ENCODE measurements at regions not wholly inside any gene's neighbourhood (a gene's known extent, or its start where the extent isn't known, plus 50 kb on each side); places are given as distances from the start of the nearest gene placed in this dataset.

DNA sequence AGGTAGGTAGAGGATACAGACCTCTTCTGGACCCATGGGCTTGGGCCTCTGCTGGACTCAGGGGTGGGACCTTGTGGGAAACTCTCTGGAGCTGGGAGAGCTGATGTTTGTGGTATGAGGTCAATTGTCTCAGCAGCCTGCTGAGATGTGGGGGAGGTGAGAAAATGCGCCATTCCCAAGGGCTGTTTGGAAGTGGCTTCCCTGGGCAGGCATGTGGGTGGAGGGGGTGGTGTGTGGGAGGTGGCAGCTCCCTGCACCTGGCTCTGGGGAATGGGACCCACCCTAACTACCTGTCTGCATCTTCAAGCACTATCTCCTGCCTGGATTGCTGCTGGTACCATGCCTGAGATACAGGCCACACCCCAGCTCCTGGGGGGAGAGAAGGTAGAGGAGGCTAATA lies 97.4 kb upstream of the THY1 start:
- no peak for DNase-seq

DNA sequence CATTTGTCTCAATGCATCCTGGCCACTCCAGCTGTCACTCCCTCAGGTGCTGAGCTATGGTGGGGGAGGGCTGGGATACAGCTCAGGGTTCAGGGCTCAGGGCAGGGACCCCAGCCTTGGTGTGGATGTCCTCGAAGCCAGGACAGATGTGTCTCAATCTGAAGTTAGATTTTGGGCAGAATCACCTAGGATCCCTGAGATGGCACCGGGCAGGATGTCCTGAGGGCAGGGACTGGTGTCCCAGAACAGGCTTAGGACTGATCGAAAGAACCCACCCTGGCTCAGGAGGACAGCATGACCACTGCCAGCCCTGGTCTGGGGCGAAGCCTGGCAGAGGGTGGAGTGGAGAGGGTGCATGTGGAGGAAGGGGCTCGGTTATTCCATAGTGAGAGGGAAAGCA lies 96.8 kb upstream of the THY1 start:
- no peak for DNase-seq

DNA sequence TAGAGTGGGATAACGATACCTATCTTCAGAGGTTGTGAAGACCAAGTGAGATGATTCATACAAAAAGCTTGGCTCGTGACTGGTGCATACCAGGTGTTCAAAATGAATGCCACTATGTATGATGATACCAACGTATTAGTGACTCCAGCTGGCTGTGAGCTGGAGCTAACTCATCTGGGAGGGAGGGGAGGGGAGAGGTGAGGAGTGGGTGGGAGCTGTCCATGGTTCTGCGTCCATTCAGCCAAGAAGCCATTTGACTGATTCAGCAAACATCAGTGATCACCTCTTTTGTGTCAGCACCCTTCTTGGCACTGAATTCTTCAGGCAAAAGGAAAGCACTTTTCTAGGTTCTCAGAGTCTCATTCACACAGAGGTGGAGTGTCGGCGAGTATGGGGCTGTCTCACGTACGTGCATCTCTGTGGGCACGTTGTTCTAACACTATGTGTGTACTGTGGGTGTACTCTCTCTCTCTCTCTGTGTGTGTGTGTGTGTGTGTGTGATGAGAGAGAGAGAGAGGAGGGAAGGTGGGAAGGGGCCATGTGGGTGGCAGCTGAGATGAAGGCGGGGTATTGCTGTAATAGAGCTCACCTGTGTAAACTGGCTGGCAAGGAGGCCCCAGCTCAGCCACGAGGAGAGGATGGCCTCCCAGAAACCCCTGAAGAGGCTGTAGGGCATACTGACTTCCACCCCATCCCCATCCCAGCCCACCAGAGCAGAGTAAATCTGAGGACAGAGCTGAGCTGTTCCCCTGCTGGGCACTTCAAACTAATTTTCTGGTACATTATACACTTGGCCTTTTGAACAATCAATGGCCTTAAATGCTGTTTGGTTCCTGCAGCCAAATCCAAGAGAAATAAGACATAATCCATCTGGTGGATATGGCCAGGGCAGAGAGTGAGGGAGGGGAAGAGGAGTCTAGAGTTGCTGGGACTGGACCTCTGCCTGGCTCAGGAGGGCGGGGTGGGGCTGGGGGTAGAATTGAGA lies 96.1 kb upstream of the THY1 start:
- DNase-seq, result no peak

DNA sequence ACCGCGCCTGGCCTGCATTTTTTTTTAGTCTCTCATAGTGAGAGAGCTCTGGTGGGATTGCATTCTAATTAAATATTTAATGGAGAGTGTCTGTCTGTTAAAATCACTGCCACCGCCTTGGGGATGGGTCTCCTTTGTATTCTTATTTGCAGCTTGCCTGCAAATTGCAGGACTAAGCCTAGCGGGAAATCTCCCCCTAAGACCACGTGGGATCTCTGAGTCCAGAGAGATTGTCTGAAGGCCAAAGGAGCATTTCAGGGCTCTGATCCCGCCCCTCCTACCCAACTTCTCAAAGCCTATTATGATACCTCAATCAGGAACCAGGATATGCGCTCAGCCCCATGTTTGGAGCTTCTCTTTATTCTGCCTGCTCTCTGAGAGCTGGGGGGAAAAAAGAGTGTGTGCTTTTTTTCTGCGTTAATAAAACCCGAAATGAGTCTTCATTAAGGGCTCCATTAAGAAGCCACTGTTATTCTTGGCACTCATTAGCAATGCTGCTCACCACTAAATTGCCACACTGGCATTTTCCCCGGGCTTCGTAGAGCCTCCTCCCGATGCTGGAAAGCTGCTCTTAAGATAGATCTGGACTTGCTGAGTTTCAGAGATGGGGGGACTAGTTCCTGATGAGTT lies 92.9 kb upstream of the THY1 start:
- DNase-seq, result no peak

DNA sequence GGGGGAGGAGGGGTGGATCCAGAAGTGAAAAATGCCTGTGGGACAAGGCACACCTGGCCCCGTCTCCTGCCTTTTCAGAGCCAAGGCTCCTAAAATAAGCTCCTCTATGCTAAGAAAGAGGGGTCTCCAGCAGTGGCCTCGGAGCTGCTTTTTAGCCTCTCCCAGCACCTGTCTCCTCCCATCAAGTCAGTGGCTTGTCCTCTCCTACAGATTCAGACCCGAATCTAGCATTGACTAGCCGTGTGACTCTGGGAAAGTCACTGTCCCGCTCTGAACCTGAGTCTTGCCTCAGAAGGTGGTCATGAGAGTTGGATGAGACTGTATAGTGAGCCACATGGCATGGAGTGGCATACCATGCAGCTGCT lies 90.8 kb upstream of the THY1 start:
- DNase-seq, result no peak

DNA sequence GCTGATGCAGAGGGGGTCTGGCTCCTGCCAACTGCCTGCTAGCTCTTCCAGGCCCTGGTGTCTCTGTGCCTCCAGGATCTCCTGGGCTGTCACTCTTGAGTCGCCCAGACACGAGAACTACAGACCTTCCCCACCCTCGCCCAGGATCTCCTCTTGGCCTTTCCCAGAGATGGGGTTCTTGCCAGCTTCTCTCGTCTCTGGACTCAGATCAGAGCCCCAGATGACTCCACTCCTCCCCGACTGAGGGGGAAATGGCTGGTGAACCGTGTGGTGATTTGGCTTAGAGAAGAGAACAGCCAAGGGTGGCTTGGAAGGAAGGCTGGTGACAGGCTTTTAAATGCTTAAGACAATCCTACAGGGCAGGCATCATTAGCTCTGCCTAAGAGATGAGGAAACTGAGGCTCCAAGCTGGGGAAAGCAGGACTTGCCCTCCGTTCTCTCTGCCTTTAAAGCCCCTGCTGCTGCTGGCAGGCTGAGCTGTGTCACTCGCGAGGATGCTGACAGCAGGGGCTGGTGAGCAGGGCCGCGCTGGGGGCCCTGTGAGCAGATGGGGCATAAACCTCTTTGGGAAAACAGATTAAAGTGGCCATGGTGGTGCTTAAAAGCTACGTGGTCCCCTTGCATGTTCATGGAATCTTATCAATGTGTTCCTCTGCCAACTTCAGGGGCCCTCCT lies 90.3 kb upstream of the THY1 start:
- no peak for DNase-seq

DNA sequence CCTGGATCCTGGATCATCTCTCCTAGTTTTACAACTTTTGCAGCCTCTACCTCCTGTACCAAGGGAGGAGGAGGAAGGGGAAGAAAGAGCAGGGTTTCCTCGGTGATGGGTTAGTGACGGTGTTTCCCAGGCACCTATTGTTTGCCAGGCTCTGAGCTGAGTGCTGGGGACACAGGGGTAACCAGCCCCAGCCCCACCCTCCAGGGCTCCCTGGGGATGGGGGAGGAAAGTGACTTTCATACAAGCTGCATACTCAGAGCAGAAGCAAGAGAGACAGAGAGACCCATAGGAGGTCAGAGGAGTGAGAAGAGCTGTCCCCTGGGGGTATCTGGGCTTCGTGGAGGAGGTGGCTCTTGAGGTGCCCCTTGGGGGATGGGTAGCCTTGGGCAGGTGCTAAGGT lies 89.4 kb upstream of the THY1 start:
- DNase-seq, result no peak

DNA sequence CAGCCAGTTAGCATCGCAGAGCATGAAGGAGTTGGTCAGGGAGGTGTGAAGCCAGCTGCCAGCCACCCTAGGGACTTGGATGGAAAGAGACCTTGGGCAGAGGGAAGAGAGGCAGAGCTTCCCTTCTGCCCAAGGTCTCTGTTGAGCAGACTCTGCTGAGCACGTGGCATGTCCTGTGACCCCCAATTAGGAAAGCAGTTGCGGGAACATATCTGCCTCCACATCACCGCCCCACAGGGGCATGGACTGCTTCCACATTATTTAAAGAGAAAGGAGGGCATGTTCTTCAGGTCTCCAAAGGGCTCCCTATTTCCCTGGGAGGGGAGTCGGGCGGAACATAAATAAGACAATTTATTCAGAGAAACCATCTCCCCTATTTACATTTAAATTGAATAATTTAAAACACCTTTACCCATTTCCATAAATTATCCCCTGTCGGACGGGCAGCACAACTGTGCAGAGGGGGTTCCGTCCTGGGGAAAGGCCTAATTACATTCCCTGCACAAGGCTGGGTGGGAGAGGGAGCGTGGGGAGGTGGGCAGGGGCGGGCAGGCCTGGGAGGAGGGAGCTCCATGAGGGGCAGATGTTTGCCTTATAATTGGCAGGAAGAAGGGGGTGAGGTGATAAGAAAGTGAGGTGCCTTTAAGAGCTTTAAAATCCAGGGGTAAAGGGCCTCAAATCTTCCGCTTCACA lies 88.8 kb upstream of the THY1 start:
- DNase-seq, result no peak

DNA sequence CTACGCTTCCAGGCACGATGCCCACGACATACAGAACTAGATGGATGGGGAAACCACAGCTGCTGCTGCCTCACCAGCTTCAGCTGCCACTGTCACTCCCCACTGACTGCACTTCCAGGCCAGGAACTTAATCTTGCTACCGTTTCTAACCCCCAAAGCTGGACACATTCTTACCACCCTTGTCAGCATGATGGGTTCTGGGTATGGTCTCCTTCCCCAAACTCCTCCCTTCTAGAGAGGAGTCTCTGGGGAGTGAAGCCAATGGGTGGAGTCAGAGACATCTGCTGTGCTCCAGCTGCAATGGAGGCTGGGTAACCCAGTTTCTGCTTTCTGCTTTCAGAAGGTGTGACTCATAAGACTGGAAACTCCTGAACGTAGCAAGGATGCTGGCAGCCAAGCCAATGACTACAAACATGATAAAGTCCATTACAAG lies 87.0 kb upstream of the THY1 start:
- no peak for DNase-seq

DNA sequence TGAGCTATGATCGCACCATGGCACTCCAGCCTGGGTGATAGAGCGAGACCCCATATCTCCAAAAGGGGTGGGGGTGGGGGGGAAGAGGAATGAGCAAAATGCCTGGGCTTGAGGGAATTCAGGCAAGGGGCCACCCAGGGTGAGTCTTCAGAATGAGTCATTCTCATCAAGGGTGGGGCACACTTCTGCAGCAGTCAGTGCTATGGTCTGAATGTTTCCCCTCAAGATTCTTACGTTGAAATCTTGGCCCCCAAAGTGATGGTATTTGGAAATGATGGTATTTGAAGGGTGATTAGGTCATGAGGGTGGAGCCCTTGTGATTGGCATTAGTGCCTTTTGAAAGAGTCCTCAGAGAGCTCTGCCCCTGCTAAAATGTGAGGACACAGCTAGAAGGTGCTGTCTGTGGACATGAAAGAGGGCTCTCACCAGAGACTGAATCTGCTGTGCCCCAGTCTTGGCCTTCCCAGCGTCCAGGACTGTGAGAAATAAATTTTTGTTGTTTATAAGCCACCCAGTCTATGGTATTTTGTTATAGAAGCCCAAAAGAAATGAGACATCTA lies 86.4 kb upstream of the THY1 start:
- no peak for DNase-seq

DNA sequence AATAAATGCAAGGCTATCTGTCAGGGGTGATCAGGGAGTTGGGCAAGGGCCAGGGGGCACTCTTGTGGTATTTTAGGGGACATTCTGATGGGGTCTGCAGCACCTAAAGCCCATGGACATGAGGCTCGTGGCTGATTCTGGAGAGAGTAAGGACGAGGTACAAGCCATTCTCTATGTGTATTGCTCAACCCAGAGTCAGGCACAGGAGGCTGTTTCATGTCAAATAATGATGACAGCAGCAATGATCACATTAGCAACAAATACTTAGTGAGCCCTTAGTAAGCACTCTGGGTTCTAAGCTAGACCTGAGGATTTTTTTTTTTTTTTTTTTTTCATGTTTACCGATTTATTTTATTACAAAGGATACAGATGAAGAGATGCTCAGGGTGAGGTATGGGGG lies 83.5 kb upstream of the THY1 start:
- DNase-seq, result no peak

DNA sequence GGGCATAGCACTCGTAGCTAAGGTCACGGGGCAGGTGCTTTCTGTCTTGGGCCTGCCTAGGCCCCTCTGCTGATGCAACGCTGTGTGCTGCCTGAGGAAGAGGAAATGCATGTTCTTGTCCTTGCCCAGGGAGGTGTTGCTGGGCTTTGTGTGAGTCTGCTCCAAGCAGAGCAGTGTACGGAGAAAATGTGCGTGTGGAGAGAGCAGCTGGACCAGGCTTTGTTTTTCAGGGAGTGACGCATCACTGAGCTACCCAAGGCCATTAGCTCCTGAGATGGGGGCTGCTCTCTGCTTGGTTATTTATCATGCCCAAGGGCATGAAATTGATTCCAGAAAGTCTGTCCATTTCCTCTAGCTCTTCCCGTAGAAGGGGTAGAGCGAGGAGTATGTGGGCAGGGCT lies 82.9 kb upstream of the THY1 start:
- no peak for DNase-seq

DNA sequence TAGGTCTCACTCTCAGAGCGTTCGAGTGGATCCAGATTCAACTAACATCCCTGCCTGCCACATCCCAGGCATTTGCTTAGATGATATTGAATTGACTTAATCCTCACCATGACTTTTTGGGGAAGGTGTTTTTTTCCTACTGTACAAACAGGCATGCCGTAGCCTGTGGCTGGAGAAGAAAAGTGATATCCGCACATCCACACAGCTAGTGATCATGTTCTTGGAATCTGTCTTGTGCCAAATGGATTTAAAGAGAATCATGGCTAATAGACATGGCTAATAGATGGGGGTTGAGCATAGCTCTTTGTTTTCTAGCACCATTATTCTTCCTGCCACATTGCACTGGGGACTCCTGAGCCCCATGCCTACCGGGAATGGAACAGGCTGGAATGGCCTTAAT lies 82.1 kb upstream of the THY1 start:
- no peak for DNase-seq

DNA sequence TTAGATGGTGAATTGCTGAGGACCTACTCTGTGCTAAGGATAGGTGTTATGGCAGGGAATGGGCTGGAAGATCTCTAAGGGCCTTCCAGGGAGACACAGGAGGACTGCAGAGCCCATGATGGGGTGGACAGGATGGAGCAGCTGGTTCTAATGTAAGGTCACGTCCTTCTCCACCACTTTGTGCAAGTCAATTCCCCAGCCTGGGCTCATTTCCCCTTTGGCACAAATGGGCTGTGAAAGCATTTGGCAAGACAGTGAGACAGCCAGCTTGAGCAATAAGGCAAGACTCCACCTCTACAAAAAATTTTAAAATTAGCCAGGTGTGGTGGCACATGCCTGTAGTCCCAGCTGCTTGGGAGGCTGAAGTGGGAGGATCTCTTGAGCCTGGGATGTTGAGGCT lies 81.4 kb upstream of the THY1 start:
- no peak for DNase-seq

DNA sequence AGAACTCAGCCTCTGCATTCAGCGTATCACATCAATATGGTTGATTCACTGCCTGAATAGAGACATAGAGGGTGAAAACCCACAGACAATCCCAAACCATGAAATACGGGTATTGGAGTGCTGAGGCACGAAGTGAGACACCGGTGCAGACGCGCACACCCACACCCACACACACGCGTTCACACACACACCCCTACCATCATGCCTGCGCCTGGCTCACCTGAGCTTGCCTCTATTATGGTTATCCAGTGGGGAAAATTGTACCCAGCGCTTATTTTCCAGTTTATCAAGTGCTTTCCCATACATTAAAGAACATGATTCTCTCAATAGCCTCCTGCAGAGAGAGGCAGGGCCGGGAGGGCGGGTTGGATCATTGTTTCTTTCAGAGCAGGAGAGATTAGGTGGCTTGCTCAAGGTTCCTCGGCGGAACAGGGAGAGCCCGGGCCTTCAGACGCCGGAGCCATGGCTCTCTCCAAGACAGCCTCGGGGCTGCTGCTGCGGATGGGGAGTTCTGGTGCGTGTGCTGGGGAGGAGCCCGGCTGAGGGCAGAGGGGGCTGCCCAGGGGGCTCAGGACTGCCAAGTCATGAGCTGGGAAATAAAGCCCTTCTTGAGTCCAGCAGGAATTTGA lies 78.9 kb upstream of the THY1 start:
- DNase-seq, result no peak

DNA sequence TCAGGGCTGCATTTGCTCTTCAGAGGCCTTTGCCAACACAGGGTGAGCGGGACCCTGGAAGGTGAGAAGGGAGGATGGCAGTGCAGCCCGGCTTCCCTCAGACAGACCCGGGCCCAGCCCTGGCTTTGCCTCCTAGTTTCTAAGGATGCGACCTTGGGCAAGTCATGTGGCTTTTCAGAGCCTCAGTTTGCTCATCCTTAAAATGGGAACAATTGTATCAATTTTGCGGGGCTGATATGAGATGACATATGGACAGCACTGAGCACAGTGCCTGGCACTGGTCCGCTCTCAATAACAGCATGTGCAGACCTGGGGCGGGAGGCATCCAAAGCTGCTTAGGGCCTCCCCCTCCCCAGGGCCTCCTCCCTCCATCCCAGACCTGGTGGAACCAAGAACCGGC lies 74.7 kb upstream of the THY1 start:
- no peak for DNase-seq

DNA sequence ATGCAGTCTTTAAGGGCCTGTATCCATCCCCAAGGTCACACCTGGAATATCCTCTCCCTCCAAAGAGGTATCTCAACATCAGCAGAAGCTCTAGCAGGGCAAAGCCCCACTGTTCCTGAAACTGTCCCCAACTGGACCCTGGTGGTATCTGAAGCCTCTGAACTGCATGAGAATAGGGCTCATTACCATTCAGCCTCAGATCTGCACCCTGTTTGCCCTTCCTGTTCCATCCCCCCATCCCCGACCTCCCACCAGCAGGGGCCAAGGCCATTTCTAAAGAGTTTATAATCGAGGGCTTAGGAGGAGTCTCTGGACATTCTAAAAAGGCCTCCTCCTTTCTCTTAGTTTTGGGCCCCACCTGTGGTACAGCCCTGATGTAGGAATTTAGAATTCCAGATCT lies 74.0 kb upstream of the THY1 start:
- no peak for DNase-seq

DNA sequence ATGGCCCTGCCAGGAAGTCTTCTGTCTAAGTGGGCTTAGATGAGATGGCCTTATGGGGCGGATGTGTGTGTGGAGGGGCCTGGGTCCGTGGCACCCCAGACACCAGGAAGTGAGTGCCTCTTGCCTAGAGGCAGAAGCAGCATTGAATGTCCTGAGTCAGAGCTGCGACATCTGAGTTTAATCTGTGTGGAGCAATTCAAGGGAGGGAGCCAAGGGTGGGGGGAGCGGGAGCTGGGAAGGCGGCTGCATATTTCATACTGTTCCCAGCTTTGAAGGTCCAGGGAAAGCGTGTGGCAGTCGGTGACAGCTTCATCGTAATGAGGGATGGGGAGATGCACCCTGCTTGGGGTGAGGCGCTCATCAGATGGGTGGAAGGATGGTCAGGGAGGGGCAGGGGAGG lies 73.5 kb upstream of the THY1 start:
- peak; percentile 64 for DNase-seq

DNA sequence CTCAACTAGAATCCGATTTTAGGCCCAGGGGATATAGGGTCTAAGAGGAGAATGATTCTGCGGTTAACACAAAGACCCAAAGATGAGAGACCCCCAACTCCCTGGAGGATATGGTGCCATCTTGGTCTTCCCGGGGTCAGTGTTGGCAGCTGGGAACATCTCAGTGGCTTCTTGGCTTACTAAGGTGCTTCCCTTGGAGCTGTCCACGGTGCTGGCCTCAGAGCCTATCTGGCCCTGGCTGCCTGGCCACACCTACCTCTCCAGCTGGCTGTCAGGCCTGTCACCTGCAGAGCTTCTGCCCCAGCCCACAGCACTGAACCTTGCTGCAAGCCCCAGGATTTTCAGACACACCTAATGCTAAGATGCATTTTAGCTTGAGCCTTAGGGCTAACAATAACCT lies 70.7 kb upstream of the THY1 start:
- DNase-seq, result no peak

DNA sequence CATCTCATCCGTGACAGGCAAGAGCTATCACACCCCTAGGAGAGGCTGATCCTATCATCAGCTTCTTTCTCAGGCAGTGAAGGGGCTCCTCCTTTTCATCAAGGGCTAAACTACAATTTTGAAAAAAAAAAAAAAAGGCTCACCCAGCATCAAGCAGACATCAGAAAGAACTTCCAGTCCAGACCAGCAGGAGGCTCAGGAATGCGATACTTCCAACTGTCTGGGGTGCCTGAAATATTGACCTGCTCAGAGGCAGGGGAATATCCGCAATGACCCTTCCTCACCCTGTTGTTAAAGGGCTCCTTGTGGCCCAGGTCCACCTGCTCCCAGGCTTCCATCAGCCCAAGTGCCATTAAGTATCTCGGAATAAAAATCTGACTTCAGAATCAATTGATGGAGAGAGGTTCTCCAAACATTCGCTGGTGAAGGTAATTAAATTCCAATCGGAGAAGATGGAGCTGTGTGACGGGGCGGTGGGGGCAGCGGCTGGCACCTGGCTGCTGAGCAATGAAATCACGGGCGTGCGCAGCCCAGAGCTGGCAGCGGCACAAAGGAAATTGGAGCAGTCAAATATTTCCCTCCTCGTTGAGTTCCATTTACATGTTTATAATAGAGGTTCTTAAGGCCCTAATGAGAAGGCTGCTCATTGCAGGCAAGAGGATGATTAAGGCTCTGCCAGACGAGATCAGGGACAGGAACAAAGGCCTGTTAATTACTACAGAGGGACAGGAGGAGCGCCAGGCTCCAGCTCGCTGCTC lies 69.0 kb upstream of the THY1 start:
- no peak for DNase-seq
